ENCODE measurements at regions not wholly inside any gene's neighbourhood (a gene's known extent, or its start where the extent isn't known, plus 50 kb on each side); places are given as distances from the start of the nearest gene placed in this dataset.
A peak's percentile ranks its signal among the peaks of the same experiment; 100 is the strongest.

DNA sequence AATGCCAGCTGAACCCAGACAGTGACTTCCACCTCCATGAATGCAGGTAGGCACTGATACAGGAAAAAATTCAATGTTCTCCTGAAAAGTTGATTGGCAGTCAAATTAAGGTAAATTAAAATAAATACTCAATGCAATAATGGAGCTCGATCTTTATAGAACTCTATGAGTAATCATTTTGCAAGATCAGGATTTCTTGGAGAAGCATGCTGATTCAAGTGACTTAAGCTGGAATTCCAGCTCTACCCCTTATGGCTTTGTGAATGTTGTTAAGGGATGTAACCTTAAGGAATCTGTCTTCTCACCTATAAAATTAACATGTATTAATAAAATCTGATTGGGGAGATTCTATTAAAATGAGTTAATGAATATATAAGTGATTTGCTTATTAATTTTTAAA lies 145.1 kb downstream of the QPCT start:
- H3K9me3 ChIP-seq (ENCODE audit: control insufficient read depth, low read length, poor library complexity, severe bottlenecking), result no peaks in the 10 kb centered on the region
- Mint-ChIP-seq H3K36me3 (ENCODE audit: low read depth) (peaks cover 3% of the 10 kb centered on the region), H3K4me1 (peaks cover 6% of the 10 kb centered on the region), H3K4me3 (no peak overlapping the region), H3K27ac (no peak overlapping the region), H3K27me3 (no peaks in the 10 kb centered on the region)
- ATAC-seq, result no peak
- DNase-seq, result no peak

- no peak for ATAC-seq
Observed at GRCh38 chr2:37493425-37493824, 149.0 kb downstream of the QPCT start.

GRCh38 chr2:37499113-37499512 lies 154.7 kb downstream of the QPCT start:
- H3K9me3 ChIP-seq (ENCODE audit: control insufficient read depth, low read length, poor library complexity, severe bottlenecking), result no peaks in the 10 kb centered on the region
- Mint-ChIP-seq H3K4me3 (no peak overlapping the region), H3K36me3 (ENCODE audit: low read depth) (no peaks in the 10 kb centered on the region), H3K4me1 (no peaks in the 10 kb centered on the region), H3K27ac (no peak overlapping the region), H3K27me3 (no peaks in the 10 kb centered on the region)
- DNase-seq (no peak), ATAC-seq (no peak)

More at GRCh38 chr2:37493425-37493824, 149.0 kb downstream of the QPCT start:
- Mint-ChIP-seq H3K4me1 (no peaks in the 10 kb centered on the region), H3K27ac (no peak overlapping the region), H3K4me3 (no peak overlapping the region), H3K36me3 (ENCODE audit: low read depth) (no peaks in the 10 kb centered on the region), H3K27me3 (no peaks in the 10 kb centered on the region)
- H3K9me3 ChIP-seq (ENCODE audit: control insufficient read depth, low read length, poor library complexity, severe bottlenecking), result no peaks in the 10 kb centered on the region
- no peak for DNase-seq

DNA sequence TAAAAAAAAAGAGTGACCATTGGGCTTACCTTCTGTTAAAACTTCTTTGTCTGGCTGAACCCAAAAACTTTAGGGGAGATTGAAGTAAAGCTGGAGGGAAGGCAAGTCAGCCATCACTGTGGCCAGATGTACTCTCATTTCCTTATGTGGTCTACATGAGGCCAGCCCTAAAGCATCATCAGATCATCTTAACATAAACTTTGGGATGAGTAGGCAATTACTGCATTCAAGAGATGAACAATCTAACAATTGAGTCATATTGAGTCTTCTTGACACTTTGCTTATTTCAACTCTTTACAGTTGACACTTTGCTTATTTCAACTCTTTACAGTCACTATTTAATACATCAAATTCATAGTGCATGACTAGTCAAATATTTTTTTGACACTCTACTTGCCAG lies 155.6 kb downstream of the QPCT start:
- H3K27ac Mint-ChIP-seq, result no peak overlapping the region
- H3K36me3 Mint-ChIP-seq (ENCODE audit: low read depth), result no peaks in the 10 kb centered on the region
- no peaks in the 10 kb centered on the region for H3K9me3 ChIP-seq (ENCODE audit: control insufficient read depth, low read length, poor library complexity, severe bottlenecking)
- no peaks in the 10 kb centered on the region for H3K4me1 Mint-ChIP-seq
- H3K27me3 Mint-ChIP-seq, result no peaks in the 10 kb centered on the region
- no peak for DNase-seq
- no peak for ATAC-seq
- no peak overlapping the region for H3K4me3 Mint-ChIP-seq

DNA sequence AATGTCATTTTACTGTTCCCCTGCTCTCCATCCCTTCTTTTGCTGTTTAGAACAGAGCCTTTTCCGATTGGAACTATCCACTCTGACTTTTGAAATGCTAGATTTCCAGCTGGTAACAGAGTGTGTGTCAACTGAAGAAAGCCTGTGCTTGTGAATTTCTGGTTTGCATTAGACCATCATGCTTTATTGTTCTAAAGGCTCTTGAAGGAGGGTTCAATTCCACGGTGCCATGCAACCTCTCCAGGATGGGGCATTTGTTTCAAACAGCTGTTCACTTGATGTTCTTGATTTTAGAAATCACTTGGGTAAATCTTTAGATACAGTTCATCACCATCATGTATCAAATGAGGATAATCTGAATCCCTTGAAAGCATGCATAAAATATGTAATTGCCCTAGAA lies 156.7 kb downstream of the QPCT start:
- DNase-seq, result no peak
- H3K4me1 Mint-ChIP-seq, result no peaks in the 10 kb centered on the region
- ATAC-seq, result no peak
- H3K36me3 Mint-ChIP-seq (ENCODE audit: low read depth), result no peaks in the 10 kb centered on the region
- no peaks in the 10 kb centered on the region for H3K27me3 Mint-ChIP-seq
- H3K9me3 ChIP-seq (ENCODE audit: control insufficient read depth, low read length, poor library complexity, severe bottlenecking), result no peaks in the 10 kb centered on the region
- H3K4me3 Mint-ChIP-seq, result no peak overlapping the region
- no peak overlapping the region for H3K27ac Mint-ChIP-seq

- no peaks in the 10 kb centered on the region for H3K36me3 Mint-ChIP-seq (ENCODE audit: low read depth)
- no peak for DNase-seq
- no peak overlapping the region for H3K27ac Mint-ChIP-seq
- no peak for ATAC-seq
- no peaks in the 10 kb centered on the region for H3K27me3 Mint-ChIP-seq
- no peak overlapping the region for H3K4me3 Mint-ChIP-seq
- no peaks in the 10 kb centered on the region for H3K4me1 Mint-ChIP-seq
- no peaks in the 10 kb centered on the region for H3K9me3 ChIP-seq (ENCODE audit: control insufficient read depth, low read length, poor library complexity, severe bottlenecking)
Observed at GRCh38 chr2:37506407-37507050, 162.1 kb downstream of the QPCT start.

DNA sequence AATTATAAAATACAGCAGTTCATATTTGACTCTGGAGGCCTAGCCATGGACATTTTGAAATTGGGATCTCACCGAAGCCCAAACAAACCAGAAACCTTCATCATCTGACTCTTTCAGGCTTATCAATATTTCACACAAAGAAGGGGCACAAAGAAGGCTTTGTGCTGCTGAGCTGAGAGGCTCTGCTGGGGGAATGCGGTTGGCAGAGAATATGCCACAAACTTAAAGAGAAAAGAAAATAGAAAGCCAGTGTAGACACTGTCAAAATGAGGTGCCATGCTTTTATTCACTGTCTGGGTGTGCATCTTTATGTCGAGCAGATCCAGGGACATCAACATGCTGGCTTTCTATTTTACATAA lies 162.6 kb downstream of the QPCT start:
- H3K27me3 Mint-ChIP-seq, result no peaks in the 10 kb centered on the region
- peak overlapping the region; percentile 9 for H3K27ac Mint-ChIP-seq
- no peak overlapping the region for H3K4me3 Mint-ChIP-seq
- H3K9me3 ChIP-seq (ENCODE audit: control insufficient read depth, low read length, poor library complexity, severe bottlenecking), result no peaks in the 10 kb centered on the region
- DNase-seq (no peak), ATAC-seq (no peak)
- H3K4me1 Mint-ChIP-seq, result no peaks in the 10 kb centered on the region
- H3K36me3 Mint-ChIP-seq (ENCODE audit: low read depth), result no peaks in the 10 kb centered on the region

GRCh38 chr2:37507703-37508102 lies 163.3 kb downstream of the QPCT start:
- no peaks in the 10 kb centered on the region for H3K9me3 ChIP-seq (ENCODE audit: control insufficient read depth, low read length, poor library complexity, severe bottlenecking)

GRCh38 chr2:37512971-37513370 lies 158.5 kb downstream of the CDC42EP3 start:
- ATAC-seq (no peak), DNase-seq (no peak)
- H3K27me3 Mint-ChIP-seq, result no peaks in the 10 kb centered on the region
- H3K27ac Mint-ChIP-seq, result no peak overlapping the region
- H3K9me3 ChIP-seq (ENCODE audit: control insufficient read depth, low read length, poor library complexity, severe bottlenecking), result no peaks in the 10 kb centered on the region
- H3K36me3 Mint-ChIP-seq (ENCODE audit: low read depth), result no peaks in the 10 kb centered on the region
- no peaks in the 10 kb centered on the region for H3K4me1 Mint-ChIP-seq
- H3K4me3 Mint-ChIP-seq, result no peak overlapping the region

More at GRCh38 chr2:37507703-37508102, 163.3 kb downstream of the QPCT start:
- Mint-ChIP-seq H3K27ac (peak overlapping the region; percentile 9), H3K36me3 (ENCODE audit: low read depth) (no peaks in the 10 kb centered on the region), H3K4me3 (no peak overlapping the region), H3K27me3 (no peaks in the 10 kb centered on the region), H3K4me1 (no peaks in the 10 kb centered on the region)
- DNase-seq, result no peak
- ATAC-seq, result no peak

- Mint-ChIP-seq H3K4me1 (no peaks in the 10 kb centered on the region), H3K36me3 (ENCODE audit: low read depth) (no peaks in the 10 kb centered on the region), H3K4me3 (no peak overlapping the region), H3K27me3 (peaks cover 5% of the 10 kb centered on the region), H3K27ac (no peak overlapping the region)
- no peaks in the 10 kb centered on the region for H3K9me3 ChIP-seq (ENCODE audit: control insufficient read depth, low read length, poor library complexity, severe bottlenecking)
- no peak for ATAC-seq
- no peak for DNase-seq
Observed at GRCh38 chr2:37523814-37524362, 147.6 kb downstream of the CDC42EP3 start.

- H3K9me3 ChIP-seq (ENCODE audit: control insufficient read depth, low read length, poor library complexity, severe bottlenecking), result no peaks in the 10 kb centered on the region
- no peak for ATAC-seq
- no peak overlapping the region for H3K27ac Mint-ChIP-seq
- H3K4me3 Mint-ChIP-seq, result no peak overlapping the region
- no peaks in the 10 kb centered on the region for H3K36me3 Mint-ChIP-seq (ENCODE audit: low read depth)
- H3K27me3 Mint-ChIP-seq, result peaks cover 5% of the 10 kb centered on the region
- no peak for DNase-seq
- no peaks in the 10 kb centered on the region for H3K4me1 Mint-ChIP-seq
Observed at GRCh38 chr2:37526323-37526722, 145.1 kb downstream of the CDC42EP3 start.

- DNase-seq (no peak), ATAC-seq (no peak)
- Mint-ChIP-seq H3K36me3 (ENCODE audit: low read depth) (no peaks in the 10 kb centered on the region), H3K27ac (no peak overlapping the region), H3K4me1 (no peaks in the 10 kb centered on the region), H3K4me3 (no peak overlapping the region), H3K27me3 (peaks cover 5% of the 10 kb centered on the region)
- H3K9me3 ChIP-seq (ENCODE audit: control insufficient read depth, low read length, poor library complexity, severe bottlenecking), result no peaks in the 10 kb centered on the region
Observed at GRCh38 chr2:37526856-37527255, 144.6 kb downstream of the CDC42EP3 start.

GRCh38 chr2:37527361-37527760 lies 144.1 kb downstream of the CDC42EP3 start:
- Mint-ChIP-seq H3K27me3 (peaks cover 5% of the 10 kb centered on the region), H3K27ac (no peak overlapping the region), H3K4me1 (no peaks in the 10 kb centered on the region), H3K36me3 (ENCODE audit: low read depth) (no peaks in the 10 kb centered on the region), H3K4me3 (no peak overlapping the region)
- DNase-seq (no peak), ATAC-seq (peak; percentile 44)
- no peaks in the 10 kb centered on the region for H3K9me3 ChIP-seq (ENCODE audit: control insufficient read depth, low read length, poor library complexity, severe bottlenecking)

- H3K9me3 ChIP-seq (ENCODE audit: control insufficient read depth, low read length, poor library complexity, severe bottlenecking), result no peaks in the 10 kb centered on the region
- DNase-seq, result no peak
- H3K4me3 Mint-ChIP-seq, result no peak overlapping the region
- H3K27me3 Mint-ChIP-seq, result peaks cover 5% of the 10 kb centered on the region
- no peak for ATAC-seq
- H3K36me3 Mint-ChIP-seq (ENCODE audit: low read depth), result no peaks in the 10 kb centered on the region
- no peak overlapping the region for H3K27ac Mint-ChIP-seq
- no peaks in the 10 kb centered on the region for H3K4me1 Mint-ChIP-seq
Observed at GRCh38 chr2:37529830-37530415, 141.5 kb downstream of the CDC42EP3 start.
